ENCODE measurements at regions not wholly inside any gene's neighbourhood (a gene's known extent, or its start where the extent isn't known, plus 50 kb on each side); places are given as distances from the start of the nearest gene placed in this dataset.

DNA sequence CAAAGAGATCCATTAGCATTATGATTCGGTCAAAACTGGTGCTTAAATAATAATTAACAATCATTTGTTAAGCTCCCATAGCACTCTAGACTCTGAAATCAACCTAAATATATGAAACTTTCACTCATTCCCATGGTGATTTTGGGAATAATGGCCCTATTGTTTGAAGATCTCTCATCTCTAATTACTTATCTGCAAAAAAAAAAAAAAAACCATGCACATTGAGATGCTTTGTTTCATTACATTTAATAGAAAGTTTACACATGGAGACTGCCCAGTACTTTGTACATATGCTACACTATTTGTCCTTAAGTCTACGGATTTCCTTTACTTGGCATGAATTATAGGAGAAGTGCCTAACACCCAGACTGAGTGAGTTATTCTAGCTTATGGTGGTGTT, 280.6 kb upstream of the MEOX2 start:
- TF ChIP-seq, protein P1, sequence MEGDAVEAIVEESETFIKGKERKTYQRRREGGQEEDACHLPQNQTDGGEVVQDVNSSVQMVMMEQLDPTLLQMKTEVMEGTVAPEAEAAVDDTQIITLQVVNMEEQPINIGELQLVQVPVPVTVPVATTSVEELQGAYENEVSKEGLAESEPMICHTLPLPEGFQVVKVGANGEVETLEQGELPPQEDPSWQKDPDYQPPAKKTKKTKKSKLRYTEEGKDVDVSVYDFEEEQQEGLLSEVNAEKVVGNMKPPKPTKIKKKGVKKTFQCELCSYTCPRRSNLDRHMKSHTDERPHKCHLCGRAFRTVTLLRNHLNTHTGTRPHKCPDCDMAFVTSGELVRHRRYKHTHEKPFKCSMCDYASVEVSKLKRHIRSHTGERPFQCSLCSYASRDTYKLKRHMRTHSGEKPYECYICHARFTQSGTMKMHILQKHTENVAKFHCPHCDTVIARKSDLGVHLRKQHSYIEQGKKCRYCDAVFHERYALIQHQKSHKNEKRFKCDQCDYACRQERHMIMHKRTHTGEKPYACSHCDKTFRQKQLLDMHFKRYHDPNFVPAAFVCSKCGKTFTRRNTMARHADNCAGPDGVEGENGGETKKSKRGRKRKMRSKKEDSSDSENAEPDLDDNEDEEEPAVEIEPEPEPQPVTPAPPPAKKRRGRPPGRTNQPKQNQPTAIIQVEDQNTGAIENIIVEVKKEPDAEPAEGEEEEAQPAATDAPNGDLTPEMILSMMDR (IDR thresholded peaks at IDR 0.05; ENCODE audit: insufficient read depth, low read depth, low read length): no peak
- no peak for TF ChIP-seq EZH2 (IDR thresholded peaks at IDR 0.05; ENCODE audit: insufficient read depth, low read length)

Measured in astrocyte (in vitro differentiated cells and primary cell).